Dermis microvascular lymphatic vessel endothelial cell (primary cell): ENCODE measurements at regions not wholly inside any gene's neighbourhood (a gene's known extent, or its start where the extent isn't known, plus 50 kb on each side); places are given as distances from the start of the nearest gene placed in this dataset.
"Not testable (repeated sequence)": the region's sequence is repeated elsewhere in the genome, so short reads cannot be mapped to it uniquely, and the experiment has no call there.

ENCODE experiments used
- DNase-seq, 2 donors: peaks; one replicate each; pipeline versions ENCODE4 v3.0.0 to v3.0.0-alpha.2; 2010; ENCODE audit warnings: low read depth in 2 of 2

DNA sequence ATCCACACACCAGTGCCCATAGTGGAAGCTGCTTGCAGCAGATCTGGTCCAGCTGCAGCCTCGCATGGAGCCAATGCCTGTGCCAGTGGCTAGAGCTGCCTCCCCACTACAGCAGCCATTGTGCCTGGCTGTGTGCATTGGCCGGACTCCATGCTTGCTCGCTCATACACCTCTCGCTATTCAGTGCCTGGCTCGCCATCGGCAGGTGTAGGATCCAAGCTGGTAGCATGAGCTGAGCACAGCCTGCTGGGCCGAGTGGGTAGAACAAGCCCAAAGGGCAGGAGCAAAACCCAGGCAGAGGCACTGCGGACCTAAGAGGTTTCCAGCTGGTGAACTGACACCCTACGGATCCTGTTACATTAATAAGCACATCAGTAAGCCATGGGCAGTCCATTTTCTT, 1184.1 kb downstream of the AMY1C start:
- DNase-seq: no peak

DNA sequence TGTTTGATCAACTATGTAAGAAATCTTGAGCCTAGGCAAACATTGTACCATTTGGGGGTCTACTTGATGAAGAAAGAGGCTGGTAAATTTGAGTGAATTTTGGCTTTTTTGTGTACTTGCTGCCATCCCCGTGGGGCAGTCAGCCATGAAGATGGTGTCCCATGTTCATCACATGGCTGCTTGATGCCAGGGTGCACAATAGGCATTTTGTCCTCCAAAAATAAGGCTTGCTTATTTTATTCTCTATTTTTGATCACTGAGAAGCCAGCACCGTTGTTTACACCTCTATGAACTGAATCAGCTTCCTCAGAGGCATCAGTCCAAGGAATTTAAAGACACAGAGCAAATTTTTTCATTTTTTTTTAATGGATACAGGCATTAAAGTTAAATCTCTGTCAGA, 1195.7 kb downstream of the AMY1C start:
- no peak for DNase-seq

GRCh38 chr1:104946558-104947210, 1197.0 kb downstream of the AMY1C start:
- no peak for DNase-seq

DNA sequence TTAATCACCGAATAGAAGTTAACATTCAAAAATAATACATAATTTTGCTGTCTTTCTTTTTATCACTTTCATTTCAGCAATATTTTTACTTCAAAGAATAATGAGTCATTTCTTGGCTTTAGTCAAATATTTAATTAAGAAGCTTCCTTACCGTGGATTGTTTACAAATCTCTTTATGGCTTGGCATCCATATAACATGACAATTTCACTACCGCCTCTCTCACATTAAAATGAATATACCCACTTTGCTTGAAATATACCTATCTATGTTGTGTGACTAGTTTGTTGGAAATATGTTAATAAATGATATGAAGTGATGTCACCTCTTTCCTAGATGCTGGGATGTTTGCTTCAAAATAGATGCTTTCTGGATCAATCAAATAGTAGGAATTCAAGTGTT, 1203.9 kb downstream of the AMY1C start:
- no peak for DNase-seq

DNA sequence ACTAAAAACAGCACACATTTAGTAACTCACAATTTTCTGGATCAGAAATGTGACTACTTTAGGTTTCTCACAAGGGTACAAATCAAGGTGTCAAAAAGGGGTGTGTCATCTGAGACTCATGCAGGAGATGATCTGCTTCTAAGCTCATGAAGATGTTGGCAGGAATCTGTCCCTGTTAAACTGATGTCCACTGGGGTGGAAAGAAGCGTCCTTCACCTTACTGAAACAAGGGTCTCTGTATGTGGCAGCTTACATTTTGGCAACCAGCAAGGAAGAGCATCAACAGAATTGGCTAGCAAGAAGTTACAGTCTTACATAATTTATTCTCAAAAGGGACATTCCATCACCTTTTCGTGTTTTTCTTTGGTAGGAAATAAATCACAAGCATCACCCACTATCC, 1223.8 kb downstream of the AMY1C start:
- no peak for DNase-seq

DNA sequence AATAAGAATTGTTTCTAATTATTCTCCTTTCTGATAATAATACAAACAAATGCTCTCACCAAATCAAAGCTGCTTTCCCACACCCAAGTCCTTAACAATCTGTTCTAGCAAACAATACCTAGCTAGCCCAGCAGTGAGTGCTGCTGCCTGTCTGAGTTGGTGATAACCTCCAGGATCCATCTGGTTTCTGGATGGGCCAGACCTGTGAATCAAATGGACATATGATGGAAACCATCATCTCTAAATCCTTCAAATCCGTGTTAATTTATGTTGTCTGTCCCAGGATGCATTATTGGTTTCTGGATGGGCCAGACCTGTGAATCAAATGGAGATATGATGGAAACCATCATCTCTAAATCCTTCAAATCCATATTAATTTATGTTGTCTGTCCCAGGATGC, 1230.0 kb downstream of the AMY1C start:
- no peak for DNase-seq

DNA sequence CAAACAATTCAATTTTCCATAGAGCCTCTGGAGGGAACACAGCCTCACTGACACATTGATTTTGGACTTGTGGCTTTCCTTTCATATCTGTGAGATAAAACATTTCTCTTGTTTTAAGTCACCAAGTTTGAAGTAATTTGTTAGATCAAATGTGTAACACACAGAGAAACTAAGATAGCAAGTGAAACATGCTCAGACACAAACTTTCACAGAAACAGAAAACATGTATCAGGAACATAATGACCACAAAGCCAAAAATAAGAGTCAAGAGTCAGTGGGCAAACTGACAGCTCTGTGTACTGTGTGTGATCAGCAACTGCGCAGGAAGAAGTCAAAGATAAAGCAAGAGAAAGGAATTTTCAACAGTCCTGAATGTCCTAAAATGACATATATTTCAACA, 1237.5 kb downstream of the AMY1C start:
- no peak for DNase-seq

GRCh38 chr1:104989012-104989411, 1239.3 kb downstream of the AMY1C start:
- no peak for DNase-seq

- DNase-seq: no peak
Observed at GRCh38 chr1:104991702-104992101, 1242.0 kb downstream of the AMY1C start.

DNA sequence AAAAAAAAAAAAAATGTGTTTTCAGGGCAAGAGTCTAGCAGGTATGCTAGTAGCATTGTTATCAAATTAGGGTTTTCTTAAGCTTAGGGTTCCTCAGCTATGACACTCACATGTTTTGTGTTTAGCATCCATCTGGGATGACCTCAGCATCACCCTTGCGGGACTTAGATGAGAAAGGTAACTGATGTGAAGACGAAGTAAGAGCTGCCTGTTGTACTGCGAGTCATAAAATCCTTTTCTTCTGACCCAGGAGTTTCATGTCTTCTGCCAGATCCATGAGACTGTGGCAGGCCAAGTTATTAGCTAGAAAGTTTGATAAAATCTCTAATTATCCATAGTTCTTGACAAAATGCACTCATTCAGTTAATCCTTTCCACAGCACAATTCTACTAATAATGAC, 1251.1 kb downstream of the AMY1C start:
- no peak for DNase-seq

DNA sequence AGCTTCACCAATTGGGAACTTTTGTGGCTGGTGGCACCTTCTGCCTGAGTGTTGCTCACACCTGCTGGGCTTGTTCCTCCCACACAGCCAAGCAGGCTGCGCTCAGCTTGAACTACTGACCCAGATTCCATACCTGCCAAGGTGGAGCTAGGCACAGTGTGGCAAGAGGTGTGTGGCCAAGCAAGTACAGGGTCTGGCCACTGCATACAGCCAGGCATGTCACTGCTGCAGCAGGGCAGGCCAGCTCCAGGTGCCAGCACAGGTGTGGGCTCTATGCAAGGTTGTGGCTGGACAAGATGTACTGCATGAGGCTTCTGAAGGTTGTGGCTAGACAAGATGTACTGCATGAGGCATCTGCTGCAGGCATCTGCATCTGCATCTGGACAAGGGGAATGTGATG, 1254.8 kb downstream of the AMY1C start:
- DNase-seq: no peak

DNA sequence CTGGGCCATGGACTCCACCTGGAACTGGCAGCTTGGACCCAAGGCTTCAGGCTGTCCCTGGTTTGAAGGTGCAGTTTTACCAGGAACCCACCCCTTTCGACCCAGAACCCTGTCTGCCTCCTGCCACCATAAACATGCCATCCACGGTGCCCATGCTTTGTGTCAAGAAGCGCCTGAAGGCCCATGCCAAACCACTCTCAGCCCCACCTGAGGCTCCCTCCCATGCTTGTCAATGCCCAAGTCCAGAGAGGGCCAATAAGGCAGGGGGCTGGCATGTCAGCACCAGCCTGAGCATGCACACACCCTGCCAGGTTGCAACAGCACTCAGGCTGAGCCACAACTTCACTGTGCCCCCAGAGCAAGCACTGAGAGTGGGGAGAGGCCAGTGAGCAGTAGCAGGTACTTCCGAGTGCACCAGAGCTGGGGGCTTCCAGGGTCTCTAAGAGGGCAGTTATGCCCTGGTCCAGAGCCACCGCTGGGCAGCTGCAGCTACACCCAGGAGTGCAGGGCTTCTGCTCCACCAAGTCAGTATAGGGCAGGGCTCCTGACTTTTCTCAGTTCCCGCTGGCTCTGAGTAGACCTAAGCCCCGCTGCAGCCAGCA, 1256.0 kb downstream of the AMY1C start:
- no peak for DNase-seq

- DNase-seq: no peak
Observed at GRCh38 chr1:105017587-105017986, 1267.9 kb downstream of the AMY1C start.

DNA sequence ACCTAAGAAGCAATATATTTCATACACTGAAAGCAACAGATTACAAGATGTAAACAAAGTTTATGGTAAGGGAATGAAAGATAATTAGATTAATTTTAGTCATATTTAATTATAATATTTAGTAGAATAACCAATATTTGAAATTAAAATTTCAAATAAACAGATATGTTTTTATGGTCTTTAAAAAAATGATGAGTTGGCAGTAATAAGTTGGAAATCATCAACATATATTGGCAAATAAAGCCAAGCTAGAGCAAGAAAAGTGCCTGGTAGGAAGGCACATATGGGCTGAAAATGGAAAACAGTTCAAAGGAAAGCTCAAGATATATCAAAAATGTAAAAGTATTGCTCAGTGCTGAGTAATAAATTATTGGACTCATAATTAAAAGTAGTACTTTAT, 1274.0 kb downstream of the AMY1C start:
- no peak for DNase-seq

GRCh38 chr1:105027838-105028471, 1278.3 kb downstream of the AMY1C start:
- DNase-seq: no peak

GRCh38 chr1:105072446-105072845, 1322.7 kb downstream of the AMY1C start:
- no peak for DNase-seq

DNA sequence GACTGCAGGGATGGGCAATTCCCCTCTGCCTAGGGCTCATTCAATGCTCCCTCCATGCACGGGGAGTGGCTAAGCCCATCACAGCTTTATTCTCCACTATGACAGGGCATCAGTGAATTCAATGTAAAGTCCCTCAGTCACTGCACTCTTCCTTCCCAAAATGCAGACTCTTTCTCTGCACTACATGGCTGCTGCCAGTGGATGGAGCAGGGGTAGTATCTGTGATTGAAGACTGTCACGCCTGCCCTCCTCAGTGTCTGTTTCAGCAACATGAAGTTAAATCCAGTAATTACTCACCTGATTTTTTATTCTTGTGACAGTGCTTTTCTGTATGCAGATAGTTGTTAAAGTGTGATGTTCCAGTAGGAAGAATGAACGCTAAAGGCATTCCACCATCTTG, 1323.2 kb downstream of the AMY1C start:
- DNase-seq: no peak

DNA sequence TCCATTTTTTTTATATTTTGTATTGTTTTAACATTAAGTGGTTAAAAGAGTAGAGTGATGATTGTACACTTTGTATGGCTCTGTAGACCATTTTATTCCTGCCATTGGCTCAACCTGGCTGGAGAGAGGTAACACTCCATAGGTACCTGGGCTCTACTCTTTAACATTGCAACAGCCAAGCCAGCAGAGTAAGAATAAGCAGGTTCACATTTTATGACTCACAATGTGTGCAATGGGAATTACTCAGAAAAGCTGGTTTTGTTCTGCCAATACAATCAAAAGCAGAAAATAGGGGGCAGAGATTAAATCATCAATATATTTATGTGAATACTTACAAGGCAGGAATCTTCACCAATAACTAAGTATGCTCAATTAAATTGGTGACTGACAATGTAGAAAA, 1324.0 kb downstream of the AMY1C start:
- DNase-seq: no peak

- DNase-seq: no peak
Observed at GRCh38 chr1:105083611-105084010, 1333.9 kb downstream of the AMY1C start.

- no peak for DNase-seq
Observed at GRCh38 chr1:105087506-105087905, 1337.8 kb downstream of the AMY1C start.

GRCh38 chr1:105088166-105088565, 1338.5 kb downstream of the AMY1C start:
- no peak for DNase-seq

- DNase-seq: not testable (repeated sequence)
Observed at GRCh38 chr1:105093893-105094292, 1344.2 kb downstream of the AMY1C start.

DNA sequence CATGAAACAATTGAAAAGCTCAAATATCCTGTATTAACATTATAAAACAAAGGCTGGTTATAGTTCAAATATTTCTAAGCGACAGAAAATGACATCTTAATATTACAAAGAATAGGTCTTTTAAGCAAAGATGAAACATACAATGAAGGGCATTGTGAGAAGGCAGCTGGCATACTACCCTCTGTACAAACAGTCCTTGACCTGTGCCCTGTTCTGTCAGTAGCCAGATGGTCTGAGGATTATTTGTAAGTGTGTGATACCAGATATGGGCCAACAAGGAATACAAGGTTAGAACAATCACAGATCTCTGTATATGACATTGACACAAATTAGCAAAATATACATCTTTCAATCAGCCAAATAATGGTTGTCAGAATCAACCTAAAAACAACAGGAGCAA, 1350.4 kb downstream of the AMY1C start:
- DNase-seq: no peak
